Small intestine (tissue), 7 donors: ENCODE measurements at regions not wholly inside any gene's neighbourhood (a gene's known extent, or its start where the extent isn't known, plus 50 kb on each side); places are given as distances from the start of the nearest gene placed in this dataset.
A peak's percentile ranks its signal among the peaks of the same experiment; 100 is the strongest.

ENCODE experiments used
- DNase-seq, 2 donors: peaks; one replicate each; pipeline versions ENCODE4 v3.0.0 to v3.0.0-alpha.2; 2013
- FAIRE-seq: peaks from 2 replicates; lab custom pipeline; 2012; peaks lifted over from hg19 to GRCh38; lab: Jason Lieb, UNC
- H3K27ac ChIP-seq, 3 donors: one replicate each; pipeline ENCODE4 v1.5.1; 2013; ENCODE audit warnings: low read length in 2 of 3, mild to moderate bottlenecking in 2 of 3, control low read depth in 1 of 3, inconsistent platforms in 1 of 3, low read depth in 1 of 3, moderate library complexity in 1 of 3
- H3K27me3 ChIP-seq, 3 donors: one replicate each; pipeline ENCODE4 v1.6.1; 2013; ENCODE audit warnings: low read length in 3 of 3, inconsistent platforms in 1 of 3; ENCODE audit not compliant: control insufficient read depth in 3 of 3, insufficient read depth in 3 of 3
- H3K36me3 ChIP-seq, 3 donors: one replicate each; pipeline ENCODE4 v1.6.1; 2013; ENCODE audit warnings: low read length in 3 of 3, inconsistent platforms in 1 of 3, low read depth in 1 of 3, mild to moderate bottlenecking in 1 of 3, moderate library complexity in 1 of 3; ENCODE audit not compliant: control insufficient read depth in 3 of 3, insufficient read depth in 2 of 3
- H3K4me1 ChIP-seq, 3 donors: one replicate each; pipeline ENCODE4 v1.6.1; 2013; ENCODE audit warnings: low read length in 2 of 3, inconsistent platforms in 1 of 3, low read depth in 1 of 3, mild to moderate bottlenecking in 1 of 3, moderate library complexity in 1 of 3; ENCODE audit not compliant: control insufficient read depth in 3 of 3, insufficient read depth in 2 of 3
- H3K4me3 ChIP-seq, 3 donors: one replicate each; pipeline ENCODE4 v1.5.1; 2013; ENCODE audit warnings: low read length in 3 of 3, control low read depth in 1 of 3, inconsistent platforms in 1 of 3, low read depth in 1 of 3, mild to moderate bottlenecking in 1 of 3, moderate library complexity in 1 of 3
- H3K9me3 ChIP-seq, 2 donors: one replicate each; pipeline ENCODE4 v1.6.1; 2013; ENCODE audit warnings: low read depth in 1 of 2, low read length in 1 of 2; ENCODE audit not compliant: control insufficient read depth in 2 of 2, insufficient read depth in 1 of 2
- WGBS, 3 donors: extraction: QIAGEN DNeasy Blood & Tissue Kit; methylation state at CpG; one replicate each; pipeline ENCODE4 v1.1.7; 2013; 5-methylcytosine and 5-hydroxymethylcytosine counted together
- donor health status: healthy with polysubstance abuse.
- donor health status: control.
- donor health status: control.
- donor health status: Bipolar disorder and iron deficiency.
- donor health status: healthy.

GRCh38 chr2:16060125-16060935, 120.0 kb downstream of the MYCN start:
- Histone ChIP-seq H3K9me3 (peaks cover 2 to 18% of the 10 kb centered on the region in 2 donors), H3K27ac (no peak overlapping the region), H3K27me3 (no peaks in the 10 kb centered on the region), H3K36me3 (no peaks in the 10 kb centered on the region), H3K4me3 (no peak overlapping the region), H3K4me1 (peaks cover 0 to 12% (median 3%) of the 10 kb centered on the region in 3 donors)
- DNase-seq: no peak
- WGBS, 3 donors: 75 to 90% (median 83%) methylated on average over 3 of the region's 3 CpGs
- no peak for FAIRE-seq

- WGBS, 3 donors: 95 to 99% (median 98%) methylated on average over 4 of the region's 4 CpGs
- DNase-seq (no peak), FAIRE-seq (no peak)
- H3K27me3 ChIP-seq: no peaks in the 10 kb centered on the region
- peaks cover 2 to 18% of the 10 kb centered on the region in 2 donors for H3K9me3 ChIP-seq
- no peak overlapping the region for H3K4me3 ChIP-seq
- peaks cover 0 to 12% (median 3%) of the 10 kb centered on the region in 3 donors for H3K4me1 ChIP-seq
- H3K27ac ChIP-seq: no peak overlapping the region
- no peaks in the 10 kb centered on the region for H3K36me3 ChIP-seq
Measured at GRCh38 chr2:16059393-16060016, 119.2 kb downstream of the MYCN start.

- Histone ChIP-seq H3K4me3 (no peak overlapping the region), H3K27ac (no peak overlapping the region), H3K9me3 (peaks cover 0 to 15% of the 10 kb centered on the region in 2 donors), H3K36me3 (no peaks in the 10 kb centered on the region), H3K4me1 (peaks cover 0 to 12% (median 3%) of the 10 kb centered on the region in 3 donors), H3K27me3 (no peaks in the 10 kb centered on the region)
- no peak for FAIRE-seq
- DNase-seq: no peak
- 94 to 97% (median 97%) methylated on average over 3 of the region's 3 CpGs for WGBS, 3 donors
Measured at GRCh38 chr2:16058747-16059358, 118.5 kb downstream of the MYCN start.

- WGBS, 3 donors: 22 to 59% (median 37%) methylated on average over 6 of the region's 6 CpGs
- Histone ChIP-seq H3K36me3 (no peaks in the 10 kb centered on the region), H3K27ac (no peak overlapping the region), H3K4me3 (no peak overlapping the region), H3K4me1 (peaks cover 0 to 12% (median 3%) of the 10 kb centered on the region in 3 donors), H3K27me3 (no peaks in the 10 kb centered on the region), H3K9me3 (peaks cover 0 to 9% of the 10 kb centered on the region in 2 donors)
- DNase-seq (peak; percentile 38 to 44), FAIRE-seq (no peak)
Measured at GRCh38 chr2:16058256-16058655, 117.9 kb downstream of the MYCN start.

GRCh38 chr2:16057661-16058060, 117.3 kb downstream of the MYCN start:
- Histone ChIP-seq H3K27ac (no peak overlapping the region), H3K36me3 (no peaks in the 10 kb centered on the region), H3K4me1 (peaks cover 0 to 12% (median 3%) of the 10 kb centered on the region in 3 donors), H3K9me3 (peaks cover 0 to 3% of the 10 kb centered on the region in 2 donors), H3K27me3 (no peaks in the 10 kb centered on the region), H3K4me3 (no peak overlapping the region)
- 90 to 96% (median 95%) methylated on average over 10 of the region's 10 CpGs for WGBS, 3 donors
- DNase-seq: no peak
- FAIRE-seq: no peak

- H3K4me3 ChIP-seq: no peak overlapping the region
- H3K36me3 ChIP-seq: no peaks in the 10 kb centered on the region
- no peak overlapping the region for H3K27ac ChIP-seq
- no peaks in the 10 kb centered on the region for H3K9me3 ChIP-seq
- WGBS, 3 donors: 34 to 36% (median 35%) methylated on average over 7 of the region's 7 CpGs
- DNase-seq (peak; percentile 7 to 43), FAIRE-seq (no peak)
- H3K27me3 ChIP-seq: no peaks in the 10 kb centered on the region
- peaks cover 0 to 17% (median 3%) of the 10 kb centered on the region in 3 donors for H3K4me1 ChIP-seq
Measured at GRCh38 chr2:16055848-16056580, 115.7 kb downstream of the MYCN start.

- Histone ChIP-seq H3K27me3 (no peaks in the 10 kb centered on the region), H3K4me1 (peaks cover 0 to 22% (median 3%) of the 10 kb centered on the region in 3 donors), H3K36me3 (no peaks in the 10 kb centered on the region), H3K4me3 (no peak overlapping the region), H3K27ac (no peak overlapping the region), H3K9me3 (no peaks in the 10 kb centered on the region)
- FAIRE-seq: no peak
- no peak for DNase-seq
- 80 to 93% (median 83%) methylated on average over 7 of the region's 7 CpGs for WGBS, 3 donors
Measured at GRCh38 chr2:16053437-16054257, 113.3 kb downstream of the MYCN start.
